ENCODE measurements at regions not wholly inside any gene's neighbourhood (a gene's known extent, or its start where the extent isn't known, plus 50 kb on each side); places are given as distances from the start of the nearest gene placed in this dataset.

DNA sequence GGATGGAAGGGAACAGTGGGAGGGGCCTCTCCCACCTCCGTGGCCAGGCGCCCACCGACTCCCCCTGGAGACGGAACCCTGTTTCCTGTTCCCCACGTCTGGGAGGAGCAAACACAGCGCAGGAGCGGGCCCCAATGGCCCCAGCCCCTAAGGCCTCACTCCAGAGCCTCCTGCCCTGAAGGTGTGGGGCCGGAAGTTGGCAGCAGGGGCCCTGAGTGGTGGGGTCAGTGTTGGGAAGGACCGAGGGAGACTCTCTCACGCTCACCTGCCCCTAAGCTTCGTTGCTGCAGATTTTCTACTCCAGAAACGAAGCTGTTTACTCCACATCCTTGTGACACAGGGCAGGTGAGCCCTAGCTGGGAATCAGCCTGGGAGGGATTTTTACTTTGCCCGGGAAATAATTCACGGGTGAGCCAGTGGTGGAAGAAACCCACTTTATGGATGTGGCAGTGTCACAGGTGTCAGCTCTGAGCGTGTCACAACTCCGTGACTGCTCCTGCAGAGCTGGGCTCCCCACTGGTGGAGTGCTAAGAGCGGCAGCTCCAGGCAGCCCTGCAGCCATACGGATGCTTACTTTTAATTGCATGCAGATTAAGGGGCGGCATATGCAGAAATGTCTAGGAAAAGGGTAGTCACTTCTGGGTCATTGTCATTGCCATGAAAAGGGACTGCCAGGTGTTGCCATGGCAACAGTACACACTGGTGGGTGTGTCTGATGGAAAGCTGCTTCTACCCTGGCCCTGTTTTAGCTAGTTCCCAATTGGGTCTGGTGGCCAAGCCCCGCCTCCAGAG is 77.5 kb upstream of the OLFM1 start:
- no peak for DNase-seq

DNA sequence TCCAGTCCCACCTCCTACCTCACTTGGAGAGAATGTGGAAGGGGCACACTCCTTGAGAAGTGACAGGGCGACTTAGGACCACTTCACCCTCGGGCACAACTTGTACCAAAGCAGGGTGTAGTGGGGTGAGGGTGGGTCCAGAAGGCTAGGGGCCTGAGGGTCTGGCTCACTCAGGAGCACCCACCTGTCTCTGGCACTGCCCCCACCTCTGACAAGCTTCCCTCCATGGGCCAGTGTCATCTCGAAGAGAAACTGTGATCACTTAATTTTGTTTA is 76.9 kb upstream of the OLFM1 start:
- DNase-seq, result no peak

DNA sequence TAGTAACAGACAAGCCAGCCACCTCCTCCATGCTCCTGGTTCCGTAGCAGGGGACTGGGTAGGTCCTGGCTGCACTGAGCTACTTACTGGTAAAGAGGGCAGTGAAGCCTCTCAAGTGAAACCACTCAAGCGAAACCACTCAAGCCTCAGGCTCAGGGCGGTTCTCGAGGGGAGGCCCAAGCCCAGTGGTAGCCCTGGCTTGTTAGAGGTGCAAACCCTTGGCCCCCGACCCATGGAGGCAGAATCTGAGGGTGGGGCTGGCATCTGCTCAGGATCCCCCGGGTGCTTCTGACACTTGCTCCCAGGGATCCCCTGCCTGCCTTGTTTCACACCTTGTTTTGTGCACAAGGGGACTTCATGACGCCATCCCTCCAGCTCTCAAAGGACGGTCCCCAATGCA is 76.5 kb upstream of the OLFM1 start:
- DNase-seq, result peak; percentile 19

DNA sequence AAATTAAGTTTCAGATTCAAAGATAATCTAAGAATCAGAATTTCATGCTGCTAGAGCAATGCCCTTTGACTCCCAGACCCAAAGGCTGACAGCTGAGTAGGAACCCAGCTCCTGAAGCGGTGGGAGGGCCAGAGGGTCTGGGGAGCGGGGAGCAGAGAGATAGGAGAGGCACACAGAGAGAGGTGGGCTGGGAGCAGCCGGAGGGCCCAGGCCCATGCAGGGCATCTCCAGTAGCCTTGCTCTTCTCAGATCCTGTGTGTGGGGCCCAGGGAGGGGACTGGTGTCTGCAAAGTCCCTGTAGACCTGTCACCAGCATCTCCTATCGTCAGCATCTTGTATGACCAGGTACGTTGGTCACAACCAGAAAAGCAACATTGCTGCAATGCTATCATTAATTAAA is 75.3 kb upstream of the OLFM1 start:
- DNase-seq, result no peak

DNA sequence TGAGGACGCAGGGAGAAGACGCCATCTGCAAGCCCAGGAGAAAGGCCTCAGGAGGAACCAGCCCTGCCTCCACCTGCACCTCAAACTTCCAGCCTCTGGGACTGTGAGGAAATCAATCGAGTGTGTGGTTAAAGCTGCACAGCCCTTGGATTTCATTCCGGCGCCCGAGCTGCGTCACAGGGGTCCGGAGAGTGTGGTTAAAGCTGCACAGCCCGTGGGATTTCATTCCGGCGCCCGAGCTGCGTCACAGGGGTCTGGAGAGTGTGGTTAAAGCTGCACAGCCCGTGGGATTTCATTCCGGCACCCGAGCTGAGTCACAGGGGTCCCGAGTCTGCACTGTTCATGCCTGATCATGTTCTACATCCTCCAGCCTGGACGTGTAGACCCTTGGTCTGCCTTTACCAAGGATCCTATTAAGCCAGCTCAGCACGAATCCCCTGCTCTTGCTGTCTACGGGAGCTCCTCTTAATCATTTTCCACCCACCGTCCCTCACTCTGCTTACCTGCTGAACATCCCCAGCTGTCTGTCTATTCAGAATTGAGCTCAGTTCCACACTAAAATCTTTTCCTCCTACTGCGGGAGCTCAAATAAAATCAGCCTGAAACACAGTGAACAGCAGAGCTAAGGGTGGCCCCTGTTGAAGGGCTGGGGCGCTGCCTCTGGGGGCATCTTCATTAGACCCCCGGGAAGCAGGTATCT is 73.0 kb upstream of the OLFM1 start:
- DNase-seq, result no peak

DNA sequence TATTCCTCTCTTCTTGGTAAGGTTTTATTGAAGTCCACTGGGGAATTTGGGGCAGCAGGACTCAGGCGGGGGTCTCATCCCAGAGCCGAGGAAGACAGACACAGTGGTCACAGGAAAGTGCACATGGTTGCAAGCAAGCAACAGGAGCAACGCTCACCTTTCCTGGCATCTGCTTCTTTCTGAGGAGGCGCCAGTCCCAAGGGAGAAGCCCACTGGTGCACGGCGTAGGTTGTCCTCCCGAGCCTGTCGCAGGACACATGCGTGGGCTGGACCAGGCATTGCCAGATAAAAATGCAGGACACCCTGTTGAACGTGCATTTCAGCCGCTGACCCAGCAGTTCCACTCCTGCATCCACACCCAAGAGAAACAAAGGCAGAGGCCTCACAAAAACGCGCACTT is 72.4 kb upstream of the OLFM1 start:
- DNase-seq, result no peak

DNA sequence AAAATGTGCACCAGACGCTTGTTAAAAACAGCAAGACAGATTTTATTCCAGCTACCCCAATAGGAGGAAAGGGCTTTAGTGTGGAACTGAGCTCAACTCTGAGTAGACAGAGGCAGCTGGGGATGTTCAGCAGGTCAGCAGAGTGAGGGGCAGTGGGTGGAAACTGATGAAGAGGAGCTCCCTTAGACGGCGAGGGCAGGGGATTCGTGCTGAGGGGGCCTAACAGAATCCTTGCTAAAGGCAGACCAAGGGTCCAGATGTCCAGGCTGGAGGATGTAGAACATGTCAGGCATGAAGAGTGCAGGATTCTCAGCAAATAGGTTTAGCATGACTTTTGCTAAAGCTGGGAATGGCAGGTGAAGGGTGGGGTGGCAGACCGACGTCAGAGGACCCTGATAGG is 71.9 kb upstream of the OLFM1 start:
- DNase-seq, result no peak

DNA sequence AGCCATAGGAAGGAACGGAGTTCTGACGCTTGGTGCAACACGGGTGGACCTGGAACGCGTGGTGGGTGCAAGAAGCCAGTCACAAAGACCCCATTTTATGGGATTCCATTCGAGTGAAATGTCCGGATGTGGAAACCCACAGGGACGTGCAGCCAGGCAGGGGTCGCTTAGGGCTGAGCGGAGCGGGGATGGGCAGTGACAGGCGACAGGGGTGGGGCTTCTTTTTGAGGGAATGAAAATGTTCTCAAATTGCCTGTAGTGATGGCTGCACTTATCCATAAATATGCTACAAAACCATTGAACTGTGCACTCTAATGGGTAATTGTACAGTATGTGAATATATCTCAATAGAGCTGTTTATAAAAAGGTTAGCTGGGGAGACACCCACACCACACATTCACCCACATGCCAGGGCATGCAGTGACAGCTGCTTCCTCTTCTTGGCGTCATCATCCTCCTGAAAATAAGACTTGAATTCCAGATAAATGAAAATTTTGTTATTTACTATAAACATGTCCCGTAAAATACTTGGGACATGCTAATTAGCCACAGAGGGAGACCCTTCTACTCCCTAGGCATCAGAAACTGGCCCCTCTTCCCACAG is 71.3 kb upstream of the OLFM1 start:
- DNase-seq, result no peak

DNA sequence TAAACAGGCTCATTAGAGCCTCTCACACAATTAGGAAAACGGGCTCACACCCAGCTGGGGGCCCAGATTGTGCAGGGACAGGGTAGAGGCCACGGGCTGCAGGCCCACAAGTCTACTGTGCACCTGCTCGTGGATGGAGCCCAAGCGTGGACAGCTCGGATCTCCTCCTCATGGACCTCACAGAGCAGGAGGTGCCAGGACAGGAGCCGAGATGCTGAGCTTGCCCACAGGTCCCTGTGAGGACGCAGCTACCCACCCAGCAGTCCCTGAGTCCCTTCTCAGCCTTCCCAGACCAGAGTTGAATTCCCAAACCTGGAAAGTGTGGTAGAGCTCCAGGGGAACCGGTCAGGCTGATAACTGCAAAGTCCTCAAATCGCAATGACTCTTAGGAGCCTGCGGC is 70.6 kb upstream of the OLFM1 start:
- no peak for DNase-seq

DNA sequence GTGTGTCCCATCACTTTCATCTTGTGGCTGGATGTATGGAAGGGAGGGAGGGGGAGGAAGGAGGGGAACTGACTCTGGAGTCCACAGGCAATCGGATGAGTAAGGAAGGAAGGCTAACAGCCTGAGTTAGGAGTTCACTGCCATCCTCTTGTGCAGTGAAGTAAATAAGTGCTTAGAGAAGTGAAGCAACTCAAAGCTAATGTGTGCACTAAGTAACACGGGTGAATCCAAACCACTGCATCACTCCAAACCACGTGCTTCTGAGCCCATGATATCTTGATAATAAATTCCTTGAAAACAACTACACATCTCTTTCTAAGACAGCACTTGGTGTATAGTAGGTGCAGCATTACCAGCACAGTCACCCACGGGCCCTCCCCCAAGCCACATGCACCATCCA is 69.6 kb upstream of the OLFM1 start:
- no peak for DNase-seq

DNA sequence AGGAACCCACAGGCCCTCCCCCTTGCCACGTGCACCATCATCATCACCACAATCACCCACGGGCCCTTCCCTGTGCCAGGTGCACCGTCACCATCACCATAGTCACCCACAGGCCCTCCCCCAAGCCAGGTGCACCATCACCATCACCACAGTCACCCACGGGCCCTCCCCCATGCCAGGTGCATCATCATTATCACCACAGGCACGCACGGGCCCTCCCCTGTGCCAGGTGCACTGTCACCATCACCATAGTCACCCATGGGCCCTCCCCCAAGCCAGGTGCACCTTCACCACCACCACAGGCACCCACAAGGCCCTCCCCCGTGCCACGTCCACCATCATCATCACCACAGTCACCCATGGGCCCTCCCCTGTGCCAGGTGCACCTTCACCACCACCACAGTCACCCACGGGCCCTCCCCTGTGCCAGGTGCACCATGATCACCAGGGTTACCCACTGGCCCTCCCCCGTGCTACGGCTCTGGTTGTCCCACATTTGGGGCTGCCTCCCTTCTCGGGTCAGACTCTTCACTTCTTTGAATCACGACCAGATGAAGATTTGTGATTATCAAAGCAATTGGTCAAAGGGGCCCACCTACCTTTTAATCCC is 69.1 kb upstream of the OLFM1 start:
- DNase-seq, result no peak

DNA sequence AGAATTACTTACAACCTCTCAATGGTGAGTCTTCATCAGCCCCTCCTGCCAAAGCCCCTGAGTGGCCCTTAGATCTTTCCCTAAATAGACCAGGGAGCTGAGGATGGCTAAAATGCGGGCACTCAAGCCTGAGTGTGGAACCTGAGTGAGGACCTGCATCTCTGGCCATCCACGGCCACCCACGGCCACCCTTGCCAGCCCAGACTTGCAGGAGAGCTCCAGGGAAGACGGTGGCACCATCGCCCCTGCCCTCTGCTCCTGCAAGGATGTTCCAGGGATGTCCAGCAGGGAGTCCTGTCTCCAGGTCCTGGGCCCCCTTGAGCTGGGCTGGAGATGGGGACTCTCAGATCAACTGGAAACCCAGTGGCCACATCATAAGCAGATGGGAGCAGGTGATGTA is 68.2 kb upstream of the OLFM1 start:
- DNase-seq, result no peak

DNA sequence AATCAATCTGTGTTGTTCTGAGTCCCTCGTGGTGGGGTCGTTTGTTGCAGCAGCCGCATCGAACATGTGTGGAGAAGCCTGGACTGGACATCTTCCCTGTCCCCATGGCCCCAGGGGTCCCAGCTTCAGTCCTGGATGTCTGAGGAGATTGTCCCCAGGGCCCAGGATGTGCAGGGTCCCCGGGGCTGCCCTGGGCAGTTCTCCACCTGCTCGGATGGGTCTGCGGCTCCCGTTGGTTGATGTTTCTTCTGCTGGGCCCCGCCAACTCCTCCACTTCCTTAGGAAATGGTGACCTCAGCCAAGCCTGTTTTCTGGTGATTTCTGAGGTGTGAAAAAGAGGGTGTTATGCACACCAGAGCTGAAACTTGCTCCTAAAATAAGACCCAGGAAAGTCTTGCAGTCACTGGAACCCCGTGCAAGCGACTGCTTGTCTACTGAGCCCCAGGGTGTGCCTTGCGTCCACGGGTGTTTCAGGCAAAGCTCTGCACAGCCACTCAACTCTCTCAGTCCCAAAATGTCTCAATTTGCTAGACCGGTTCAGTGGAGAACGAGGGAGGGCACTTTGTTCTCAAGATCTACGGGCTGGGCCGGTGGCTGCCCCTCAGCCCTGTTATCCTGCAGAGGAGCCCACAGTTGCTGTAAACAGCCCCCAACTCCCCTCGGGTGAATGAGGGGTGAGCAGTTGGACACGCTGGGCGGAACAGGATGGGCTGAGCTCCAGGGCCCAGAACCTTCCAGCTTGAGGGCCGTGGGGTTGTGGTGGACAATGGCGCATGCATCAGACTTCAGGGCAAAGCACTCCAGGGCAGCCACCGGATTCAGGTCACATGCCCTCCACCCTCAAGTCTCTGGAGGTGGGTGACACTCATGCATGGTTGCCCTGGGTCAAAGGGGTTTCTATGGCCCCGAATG is 66.7 kb upstream of the OLFM1 start:
- DNase-seq, result no peak

DNA sequence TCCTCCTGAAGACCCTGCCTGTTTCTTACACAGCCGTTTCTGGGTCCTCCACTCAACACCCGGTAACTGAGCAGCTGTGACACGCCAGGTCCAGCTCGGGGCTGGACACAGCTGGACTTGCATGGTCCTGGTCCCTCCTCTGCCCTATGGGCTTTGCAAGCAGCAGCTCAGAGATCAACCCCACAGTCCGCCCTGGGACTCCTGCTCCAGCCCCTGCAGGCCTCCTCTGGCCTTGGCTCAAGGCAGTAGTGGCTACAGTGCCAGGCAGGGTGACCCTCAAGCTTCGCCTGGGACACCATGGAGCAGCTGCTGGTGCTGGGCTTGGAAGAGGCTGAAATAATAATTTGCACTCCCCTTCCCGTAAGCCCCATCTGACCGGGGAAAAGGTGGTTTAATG is 66.1 kb upstream of the OLFM1 start:
- DNase-seq, result no peak

DNA sequence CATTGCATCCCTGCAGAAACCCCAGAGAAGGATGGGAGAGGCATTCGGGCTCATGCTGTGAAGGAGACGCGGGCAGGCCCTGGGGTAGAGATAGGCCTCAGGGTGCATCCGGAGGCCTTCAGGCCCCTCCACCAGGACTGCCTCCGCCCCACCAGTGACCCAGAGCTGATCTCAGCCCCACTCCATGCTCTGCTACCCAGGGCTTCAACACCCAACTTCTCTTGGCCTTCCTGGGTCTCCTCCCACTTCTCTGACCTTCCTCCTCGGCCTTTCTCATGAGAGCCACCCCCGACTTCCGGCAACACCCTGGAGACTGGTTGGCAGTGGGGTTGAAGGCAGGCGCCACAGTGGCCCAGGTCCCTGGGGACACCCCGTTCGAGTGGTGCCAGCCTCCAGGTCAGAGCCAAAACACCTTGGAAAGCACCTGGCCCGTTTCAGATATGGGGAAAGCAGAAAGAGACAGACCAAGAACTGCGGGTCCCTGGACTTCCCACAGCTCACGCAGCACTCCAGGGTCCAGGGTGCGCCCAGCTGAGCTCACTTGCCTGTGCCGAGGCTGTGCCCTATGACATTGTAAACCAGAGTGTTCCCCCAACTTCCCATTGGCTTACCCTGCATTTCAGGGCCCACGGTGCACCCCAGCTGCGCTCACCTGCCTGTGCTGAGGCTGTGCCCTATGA is 65.1 kb upstream of the OLFM1 start:
- no peak for DNase-seq

DNA sequence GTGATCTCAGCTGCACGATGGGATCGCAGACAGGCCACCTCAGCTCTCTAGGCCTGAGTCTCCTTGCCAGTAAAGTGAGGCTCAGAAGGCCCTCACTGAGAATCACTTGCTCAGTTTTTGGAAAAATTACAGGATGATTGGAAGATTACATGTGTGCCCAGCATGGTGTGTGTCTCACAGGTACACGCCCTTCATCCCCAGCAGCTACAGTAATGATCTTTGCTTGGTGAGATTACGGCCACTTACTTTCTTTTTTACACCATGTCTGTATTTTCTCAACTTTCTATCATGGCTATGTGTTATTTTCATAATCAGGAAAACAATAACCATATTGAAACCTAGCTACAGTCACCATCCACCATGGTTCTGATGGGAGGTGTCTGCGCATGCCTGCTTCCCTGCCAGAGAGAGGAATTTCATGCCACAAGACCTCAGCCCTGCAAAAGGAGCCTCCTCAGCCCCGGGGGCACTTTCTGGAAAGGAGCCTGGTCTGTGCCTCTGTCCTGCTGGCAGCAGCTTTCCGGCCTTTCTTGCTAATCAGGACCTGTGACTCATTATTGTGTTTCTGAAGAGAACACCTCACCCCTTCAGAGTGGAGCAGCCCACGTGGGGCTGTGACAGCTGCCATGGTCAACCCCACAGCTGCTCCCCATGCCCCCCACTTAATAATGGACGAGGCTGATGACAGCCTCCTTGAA is 64.2 kb upstream of the OLFM1 start:
- no peak for DNase-seq

DNA sequence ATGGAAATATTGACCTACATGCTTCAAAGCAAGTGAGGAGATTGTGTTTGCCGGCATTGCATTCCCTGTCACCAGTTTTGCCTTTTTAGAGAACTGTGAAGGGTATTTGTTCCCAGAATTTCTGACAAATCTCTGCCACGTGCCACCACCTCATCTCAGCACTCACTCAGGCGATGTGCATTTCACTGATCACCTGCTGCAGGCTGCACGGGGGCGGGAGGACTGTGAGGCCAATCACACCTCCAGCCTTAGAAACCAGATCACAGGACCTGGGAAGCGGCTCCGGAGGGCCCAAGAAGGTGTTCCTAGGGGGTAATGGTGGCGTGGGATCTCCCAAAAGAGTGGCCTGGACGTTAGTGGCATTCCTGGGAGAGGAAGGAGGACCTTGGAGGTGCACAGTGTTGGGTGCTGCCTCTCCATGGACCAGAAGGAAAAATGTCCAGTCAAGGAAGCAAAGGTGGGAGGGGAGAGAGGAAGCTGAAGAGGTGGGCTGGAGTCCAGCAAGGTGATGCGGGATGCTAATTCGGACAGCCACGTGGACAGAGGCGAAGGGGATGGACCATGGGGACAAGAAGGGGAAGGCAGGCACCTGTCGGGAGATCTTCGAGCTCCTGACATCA is 63.6 kb upstream of the OLFM1 start:
- no peak for DNase-seq

DNA sequence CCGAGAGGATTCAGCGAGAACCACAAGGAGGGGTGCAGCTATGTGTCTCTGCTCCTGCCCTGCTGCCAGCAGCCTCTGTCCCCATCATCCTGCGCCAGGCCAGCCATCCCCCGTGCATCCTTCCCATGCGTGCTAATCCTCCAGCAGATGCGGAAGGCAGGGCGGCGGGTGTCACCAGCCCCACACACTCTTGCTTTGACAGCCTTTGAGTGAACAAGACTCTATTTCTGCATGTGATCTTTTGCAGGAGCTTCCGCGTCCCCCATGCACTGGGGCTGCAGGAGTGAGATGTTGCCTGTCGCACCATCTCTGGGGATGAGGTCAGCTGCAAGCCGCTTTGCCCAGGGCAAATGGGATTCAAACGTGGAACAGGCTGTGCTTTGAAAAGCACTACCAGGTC is 58.0 kb upstream of the OLFM1 start:
- DNase-seq, result no peak

DNA sequence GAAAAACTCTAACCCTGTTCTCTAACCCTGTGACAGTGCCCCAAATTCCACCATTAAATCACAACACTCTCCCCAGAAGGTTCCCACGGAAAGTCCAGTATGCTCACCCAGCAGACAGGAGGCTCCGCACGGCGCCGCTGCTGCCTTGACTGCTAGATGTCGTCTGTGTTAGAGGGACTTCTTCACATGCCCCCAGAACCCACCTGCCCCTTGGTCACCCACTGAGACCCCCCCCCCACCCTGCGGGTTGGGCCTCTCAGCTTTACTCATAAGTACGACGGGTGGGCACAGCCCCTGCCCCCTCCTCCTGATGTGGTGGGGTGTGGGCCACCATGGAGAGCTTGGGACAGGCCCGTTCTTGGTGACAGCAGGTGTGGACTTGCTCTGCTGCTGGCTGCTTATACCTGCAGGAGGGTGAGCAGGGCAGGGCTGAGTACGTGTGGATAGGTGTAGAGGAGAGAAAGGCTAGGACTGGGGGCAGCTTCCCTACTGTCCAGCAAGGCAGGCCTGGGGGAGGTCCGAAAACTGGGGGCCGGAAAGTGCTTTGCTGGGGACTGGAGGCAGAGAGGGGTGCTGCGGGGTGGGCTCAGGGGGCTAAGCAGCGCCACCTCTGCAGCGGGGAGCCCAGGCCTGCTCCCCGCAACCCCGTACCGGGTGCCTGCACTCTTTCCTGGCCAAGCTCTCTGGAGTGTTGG is 57.5 kb upstream of the OLFM1 start:
- DNase-seq, result no peak

DNA sequence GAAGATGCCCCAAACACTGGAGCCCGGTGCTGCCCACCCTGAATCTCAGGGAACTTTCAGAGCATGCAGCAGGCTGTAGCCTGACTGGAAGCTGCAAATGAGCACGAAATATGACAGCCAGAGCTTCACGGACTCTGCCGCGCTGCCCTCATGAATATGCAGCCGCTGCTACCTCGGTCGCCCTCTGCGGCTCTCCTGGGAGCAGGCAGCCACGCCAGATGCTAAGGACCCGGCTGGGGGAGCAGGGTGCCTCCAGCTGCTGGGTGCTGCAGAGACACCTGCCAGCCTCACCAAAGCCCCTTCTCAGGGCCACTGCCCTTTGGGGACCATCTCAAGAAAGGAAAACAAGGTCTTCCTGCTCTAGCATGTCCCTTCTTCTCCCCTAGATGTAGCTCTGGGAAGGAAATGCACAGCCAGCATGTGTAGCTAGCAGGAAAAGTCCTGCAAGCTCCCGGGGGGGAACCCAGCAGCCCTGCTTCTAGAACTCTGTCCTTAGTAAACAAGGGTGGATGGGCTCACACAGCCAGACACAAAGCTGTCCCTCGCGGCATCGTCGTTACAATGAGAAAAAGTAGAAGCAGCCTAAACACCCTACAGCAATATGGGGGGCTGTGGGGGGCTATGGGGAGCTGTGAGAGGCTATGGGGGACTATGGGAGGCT is 56.8 kb upstream of the OLFM1 start:
- DNase-seq, result peak; percentile 52

Measured in NCI-H524 treated with DMSO at 0.1 percent for 48 hours (cell line).